HG03520 (cell line): ENCODE measurements at regions not wholly inside any gene's neighbourhood (a gene's known extent, or its start where the extent isn't known, plus 50 kb on each side); places are given as distances from the start of the nearest gene placed in this dataset.

Experiments
- ATAC-seq: cut with Tn5 transposase; IDR thresholded peaks from one replicate; pipeline ENCODE4 v1.9.1; 2021; ENCODE audit warnings: mild to moderate bottlenecking, moderate library complexity; ENCODE audit not compliant: unreplicated experiment

GRCh38 chr4:31045724-31046318 lies 325.7 kb downstream of the PCDH7 start:
- no peak for ATAC-seq

DNA sequence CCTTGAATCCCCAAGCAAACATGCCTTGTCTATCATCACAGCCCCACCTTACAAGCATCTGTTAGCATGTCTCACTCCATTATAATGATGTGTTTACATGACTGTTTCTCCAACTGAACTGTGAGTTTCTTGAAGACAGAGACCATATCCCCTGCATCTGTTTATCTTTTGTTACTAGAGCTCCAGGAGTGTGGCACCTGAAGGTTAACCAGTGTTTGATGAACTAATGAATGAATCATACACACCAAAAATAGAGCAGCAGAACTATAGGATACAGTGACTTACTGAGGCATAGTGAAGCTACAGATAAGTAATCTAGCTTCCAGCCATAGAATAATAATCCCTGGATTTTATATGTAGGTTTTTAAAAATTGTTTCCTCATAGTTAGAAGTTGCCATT lies 331.0 kb downstream of the PCDH7 start:
- no peak for ATAC-seq

DNA sequence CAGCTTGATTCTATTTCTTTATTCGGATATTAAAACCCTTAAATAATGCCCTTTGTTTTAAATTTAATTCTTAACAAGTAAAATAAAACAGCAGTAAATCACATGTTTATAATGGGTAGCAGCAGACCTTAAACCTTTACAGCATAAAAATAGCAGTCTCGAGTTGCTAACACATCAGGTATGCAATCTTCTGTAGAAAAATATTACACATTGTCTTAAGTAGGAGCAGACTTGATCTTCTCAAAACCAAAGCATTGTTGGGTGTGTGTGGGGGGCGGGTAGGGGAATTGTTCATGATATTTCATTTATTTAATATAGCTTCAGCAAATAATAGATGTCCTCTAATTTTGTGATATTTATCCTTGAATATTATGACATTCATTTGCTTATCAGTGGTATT lies 331.4 kb downstream of the PCDH7 start:
- no peak for ATAC-seq

- no peak for ATAC-seq
Observed at GRCh38 chr4:31052519-31052918, 332.4 kb downstream of the PCDH7 start.

DNA sequence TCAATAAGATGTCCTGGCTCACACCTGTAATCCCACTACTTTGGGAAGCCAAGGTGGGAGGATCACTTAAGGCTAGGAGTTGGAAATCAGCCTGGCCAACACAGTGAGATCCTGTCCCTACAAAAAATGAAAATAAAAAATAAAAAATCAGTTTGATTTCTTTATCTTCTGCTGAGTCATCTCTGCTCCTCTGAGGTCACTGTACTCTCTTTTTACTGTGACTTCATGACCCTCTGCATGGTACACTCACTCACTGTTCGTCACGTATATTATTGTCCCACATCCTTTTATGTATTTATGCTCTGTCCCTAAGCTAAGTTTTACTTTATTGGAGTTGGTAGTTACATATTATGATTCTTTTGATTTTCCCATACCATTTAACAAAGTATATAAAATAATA lies 333.3 kb downstream of the PCDH7 start:
- ATAC-seq: no peak

DNA sequence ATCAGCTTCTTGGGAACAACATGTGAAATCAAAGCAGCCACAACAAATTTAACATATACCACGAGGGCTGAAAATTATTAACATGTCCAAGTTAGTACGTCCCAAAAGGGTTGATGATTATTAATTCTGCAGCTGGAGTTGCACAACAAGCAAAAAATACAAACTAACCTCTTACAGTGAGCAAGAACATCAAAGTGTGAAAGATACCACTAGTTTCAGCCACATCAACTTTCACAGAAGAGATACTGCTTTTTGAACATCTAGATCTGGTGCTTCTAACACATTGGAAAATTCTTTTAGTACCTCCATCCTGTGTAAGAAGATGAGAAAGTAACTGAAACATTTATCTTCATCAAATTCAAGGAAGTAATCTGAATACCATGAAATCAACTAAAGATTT lies 334.1 kb downstream of the PCDH7 start:
- ATAC-seq: no peak

DNA sequence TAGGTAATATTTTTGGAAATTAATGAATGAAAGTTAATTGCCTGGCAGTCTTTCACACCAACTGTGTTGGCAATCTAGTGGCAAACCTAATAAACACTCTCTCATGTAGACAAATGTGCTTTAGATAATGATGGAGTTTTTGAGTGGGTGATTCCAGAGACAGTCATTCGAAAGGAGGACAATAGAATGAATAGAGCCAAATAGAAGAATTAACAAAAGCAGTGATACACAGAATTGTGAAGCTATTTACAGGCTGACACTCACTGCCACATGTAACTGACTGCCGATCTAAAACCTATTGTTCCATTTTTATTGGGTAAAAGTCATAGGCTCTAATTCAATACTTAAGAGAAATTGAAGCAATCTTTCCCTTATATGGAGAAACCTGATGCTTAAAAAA lies 338.5 kb downstream of the PCDH7 start:
- no peak for ATAC-seq

DNA sequence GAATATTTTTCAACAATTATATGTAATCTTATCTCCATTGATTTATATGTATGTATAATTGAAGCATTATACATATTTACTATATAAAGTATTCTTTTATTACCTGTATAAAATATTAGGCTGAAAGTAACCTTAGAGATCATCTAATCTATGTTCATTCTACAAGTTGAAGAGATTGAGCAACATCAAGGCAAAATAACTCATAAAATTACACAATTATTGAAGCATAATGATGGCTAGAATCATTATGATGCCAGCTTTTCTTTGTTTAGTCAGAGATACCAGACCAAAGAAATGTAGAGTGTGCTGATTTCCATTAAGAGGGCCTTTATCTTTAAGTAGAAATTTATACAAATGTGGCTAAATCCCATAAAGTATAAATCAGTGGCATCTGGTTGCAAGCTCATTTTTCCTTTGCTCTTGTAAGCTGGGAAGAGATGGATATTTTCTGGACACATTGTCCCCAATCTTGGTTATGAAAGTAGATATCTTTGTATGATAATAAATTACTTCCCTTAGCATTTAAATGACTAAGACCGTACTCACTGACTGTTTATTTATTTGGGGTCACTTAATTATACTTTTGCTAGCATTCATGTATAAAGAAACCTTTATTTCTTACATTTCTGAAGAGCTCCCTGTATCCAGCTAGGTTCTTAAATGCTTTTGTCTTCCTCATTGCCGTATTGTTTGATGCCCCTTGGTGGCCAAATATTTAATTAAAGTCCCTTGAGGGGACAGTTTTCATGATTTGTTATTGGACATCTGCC lies 339.8 kb downstream of the PCDH7 start:
- no peak for ATAC-seq

DNA sequence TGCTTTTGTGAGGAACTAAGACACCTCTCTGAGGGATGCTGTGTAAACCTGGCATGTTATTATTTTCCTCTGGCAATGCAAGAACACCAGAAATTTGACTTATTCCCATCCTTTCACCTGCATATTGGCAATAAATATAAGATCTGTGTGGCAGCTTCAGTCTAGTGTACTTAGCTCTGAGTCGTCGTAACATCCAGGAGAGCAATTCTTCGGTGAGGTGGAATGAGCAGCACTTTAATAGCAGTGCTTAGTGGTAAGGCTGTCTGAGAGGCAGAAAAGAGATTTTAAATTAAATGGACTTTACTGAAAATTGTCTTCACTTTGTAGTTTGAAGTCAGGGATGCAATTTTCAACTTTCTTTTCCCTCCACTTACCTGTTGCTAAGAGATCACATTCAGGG lies 344.9 kb downstream of the PCDH7 start:
- no peak for ATAC-seq

DNA sequence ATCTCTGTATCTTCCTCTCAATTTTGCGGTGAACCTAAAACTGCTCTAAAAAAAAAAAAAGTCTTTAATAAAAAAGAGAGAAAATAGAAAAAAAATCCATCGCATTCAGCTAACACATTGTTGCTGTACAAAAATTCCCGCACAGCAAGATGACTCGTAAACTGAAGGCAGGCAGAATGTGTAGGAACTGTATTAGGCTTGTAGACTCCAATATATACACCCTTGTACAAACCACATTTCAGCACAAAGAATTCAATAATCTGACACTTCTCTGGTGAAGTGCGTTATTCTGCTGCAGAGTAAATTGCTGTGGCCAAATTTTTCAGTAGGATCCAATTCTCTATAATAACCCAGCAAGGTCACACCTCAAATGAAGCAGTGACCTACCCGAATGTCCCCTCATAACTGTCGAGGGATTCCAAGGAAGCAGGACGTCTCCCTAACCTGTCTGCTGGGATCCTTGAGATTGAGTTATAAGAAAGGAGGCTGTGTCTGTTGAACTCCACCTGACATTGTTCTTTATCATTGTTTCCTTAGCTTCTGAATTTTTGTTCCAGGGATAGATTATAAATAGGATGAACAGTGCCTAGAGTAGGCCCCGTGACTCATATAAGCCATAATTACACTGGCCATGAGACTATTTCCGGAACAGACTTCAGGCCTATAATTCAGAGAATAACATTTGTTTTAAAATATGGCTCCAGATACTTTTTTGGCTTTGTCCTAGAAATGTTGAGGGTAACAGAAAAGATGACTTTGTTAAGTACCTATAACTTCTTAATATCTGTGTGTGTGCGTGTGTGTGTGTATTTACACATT lies 348.3 kb downstream of the PCDH7 start:
- no peak for ATAC-seq

GRCh38 chr4:31069151-31069550 lies 349.0 kb downstream of the PCDH7 start:
- ATAC-seq: no peak

DNA sequence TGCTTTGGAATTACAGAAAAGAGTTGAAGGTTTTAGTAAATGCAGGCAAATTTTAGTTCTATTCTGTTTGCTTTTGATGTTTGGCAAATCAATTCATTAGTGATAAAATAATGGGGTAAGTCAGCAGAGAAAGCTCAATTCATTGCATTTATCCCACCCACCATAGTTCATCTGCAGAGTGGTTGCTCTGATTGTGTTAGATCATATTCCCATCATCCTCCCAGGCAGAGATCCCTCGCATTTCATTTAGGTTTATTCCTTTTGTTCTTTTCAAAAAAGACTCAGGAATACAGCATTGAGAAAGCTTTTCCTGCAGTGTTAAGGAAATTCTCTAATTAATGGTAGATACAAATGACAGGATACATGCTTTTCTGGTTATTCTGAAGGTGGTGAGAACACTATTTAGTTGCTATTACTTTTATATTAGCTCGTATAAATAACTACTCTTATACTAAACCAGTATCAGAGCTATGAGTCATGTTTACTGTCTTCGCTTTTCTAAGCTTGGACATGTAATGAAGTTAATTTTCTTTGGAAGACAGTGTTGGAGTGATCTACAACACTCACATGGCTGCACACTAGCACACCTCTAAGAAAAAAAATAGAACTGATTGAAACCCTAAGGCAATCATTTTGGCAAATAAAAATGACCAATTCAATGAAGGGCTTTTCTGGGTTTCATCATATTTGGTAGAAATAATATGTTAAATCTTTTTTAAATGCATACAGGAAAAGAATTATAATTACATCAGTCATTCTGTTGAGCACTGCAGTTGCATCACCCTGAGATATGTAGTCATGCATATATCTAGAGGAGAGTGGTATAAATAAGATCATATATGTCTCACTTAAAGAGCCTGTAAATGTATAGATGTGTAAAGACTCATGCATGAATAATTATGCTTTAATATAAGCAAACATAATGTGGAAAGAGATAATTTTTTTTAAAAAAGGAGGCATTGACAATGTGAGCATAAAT lies 351.6 kb downstream of the PCDH7 start:
- no peak for ATAC-seq

GRCh38 chr4:31075969-31076368 lies 355.8 kb downstream of the PCDH7 start:
- no peak for ATAC-seq

GRCh38 chr4:31078661-31079060 lies 358.5 kb downstream of the PCDH7 start:
- no peak for ATAC-seq

- ATAC-seq: no peak
Observed at GRCh38 chr4:31080887-31081286, 360.7 kb downstream of the PCDH7 start.

DNA sequence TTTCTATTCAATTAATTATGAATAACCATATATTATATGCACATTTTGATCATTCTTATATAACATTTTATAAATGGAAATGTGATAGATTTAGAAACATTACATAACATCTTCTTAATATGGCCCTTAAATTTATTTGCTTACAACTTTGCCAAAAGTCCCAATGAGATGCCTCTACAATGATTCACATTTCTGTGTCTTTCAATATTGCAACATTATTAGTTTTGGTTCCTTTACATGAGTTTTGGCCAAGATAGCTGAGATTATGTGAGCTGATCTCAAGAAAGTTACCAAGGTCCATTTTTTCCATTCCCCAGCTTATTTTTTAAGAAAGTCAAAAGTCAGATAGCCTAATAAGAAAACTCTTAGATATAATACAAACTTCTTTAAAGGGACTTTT lies 361.2 kb downstream of the PCDH7 start:
- no peak for ATAC-seq

DNA sequence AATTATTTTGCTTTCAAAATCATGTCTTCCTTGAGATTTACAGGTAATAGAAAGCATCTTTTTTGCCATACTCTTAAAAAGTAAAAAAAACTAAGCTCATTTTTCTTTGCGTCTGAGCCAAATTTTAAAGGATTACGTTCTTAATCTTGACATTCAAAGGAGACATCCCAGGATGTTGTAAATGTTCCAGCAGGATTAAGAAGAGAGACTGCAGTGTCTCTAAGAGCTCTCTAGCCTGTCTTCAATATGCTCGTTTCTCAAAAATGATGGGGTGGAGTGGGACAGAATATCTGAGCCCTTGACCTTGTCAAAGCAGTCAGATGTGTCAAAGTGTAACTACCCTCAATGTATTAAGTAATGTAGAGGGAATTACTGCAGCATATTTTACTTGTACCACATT lies 363.3 kb downstream of the PCDH7 start:
- no peak for ATAC-seq

DNA sequence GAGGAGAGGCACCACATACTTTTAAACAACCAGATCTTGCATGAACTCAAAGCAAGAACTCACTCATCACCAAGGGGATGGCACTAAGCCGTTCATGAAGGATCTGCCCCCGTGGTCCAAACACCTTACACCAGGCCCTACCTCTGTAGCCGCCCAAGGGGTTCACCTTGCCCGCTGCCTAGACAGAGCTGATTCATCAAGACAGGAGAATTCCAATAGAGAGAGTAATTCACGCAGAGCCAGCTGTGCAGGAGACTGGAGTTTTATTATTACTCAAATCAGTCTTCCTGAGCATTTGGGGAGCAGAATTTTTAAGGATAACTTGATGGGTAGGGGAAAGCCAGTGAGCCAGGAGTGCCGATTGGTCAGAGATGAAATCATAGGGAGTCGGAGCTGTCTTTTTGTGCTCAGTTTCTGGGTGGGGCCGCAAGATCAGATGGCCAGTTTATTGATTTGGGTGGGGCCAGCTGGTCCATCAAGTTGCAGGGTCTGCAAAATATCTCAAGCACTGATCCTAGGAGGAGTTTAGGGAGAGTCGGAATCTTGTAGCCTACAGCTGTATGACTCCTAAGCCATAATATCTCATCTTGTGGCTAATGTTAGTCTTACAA lies 364.7 kb downstream of the PCDH7 start:
- no peak for ATAC-seq

GRCh38 chr4:31085689-31086088 lies 365.5 kb downstream of the PCDH7 start:
- no peak for ATAC-seq

- ATAC-seq: no peak
Observed at GRCh38 chr4:31086756-31087330, 366.7 kb downstream of the PCDH7 start.
